Activated effector memory CD4-positive, alpha-beta T cell treated with Interleukin-2 at 50 U/mL for 16 hours (primary cell): ENCODE measurements at regions not wholly inside any gene's neighbourhood (a gene's known extent, or its start where the extent isn't known, plus 50 kb on each side); places are given as distances from the start of the nearest gene placed in this dataset.
"Not testable (repeated sequence)": the region's sequence is repeated elsewhere in the genome, so short reads cannot be mapped to it uniquely, and the experiment has no call there.

Source experiments
- DNase-seq: peaks from one replicate; pipeline ENCODE4 v3.0.0-alpha.2; 2020

DNA sequence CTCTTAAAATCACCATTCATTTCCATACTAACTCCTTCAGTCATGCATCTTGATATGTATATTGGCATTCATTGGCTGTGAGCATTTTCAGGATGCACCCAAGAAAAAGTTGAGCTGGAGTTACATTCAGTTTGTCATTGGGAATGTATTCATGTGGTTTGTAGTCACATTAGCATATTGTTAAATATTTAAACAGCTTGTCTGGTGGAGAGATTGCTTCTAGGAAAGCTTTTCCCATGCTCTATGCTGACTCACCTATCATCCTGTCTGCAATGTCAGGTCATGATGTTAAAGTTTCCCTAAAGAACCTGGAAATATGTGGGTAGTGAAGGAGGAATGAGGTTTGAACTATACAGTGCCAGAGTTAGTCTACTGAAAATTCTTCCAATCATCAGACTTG, 583.6 kb downstream of the GALC start:
- DNase-seq = no peak

DNA sequence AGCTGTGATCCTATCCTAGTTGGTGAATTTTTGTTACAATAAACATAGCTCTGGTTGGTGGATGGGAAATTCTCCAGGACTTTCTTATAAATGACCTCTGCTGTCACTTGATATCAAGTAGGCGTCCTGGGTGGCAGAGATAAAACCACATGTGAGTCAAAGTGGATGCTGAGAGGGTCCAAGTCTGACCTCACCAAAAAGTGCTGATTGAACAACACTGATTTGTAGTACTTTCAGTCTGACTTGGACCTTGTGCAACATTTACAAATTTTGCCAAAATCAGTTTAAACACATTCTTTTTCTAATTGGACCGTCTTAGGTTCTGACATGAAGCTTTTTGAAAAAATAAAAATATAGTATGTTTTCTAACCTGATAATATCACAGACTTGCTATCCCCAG, 585.6 kb downstream of the GALC start:
- no peak for DNase-seq

DNA sequence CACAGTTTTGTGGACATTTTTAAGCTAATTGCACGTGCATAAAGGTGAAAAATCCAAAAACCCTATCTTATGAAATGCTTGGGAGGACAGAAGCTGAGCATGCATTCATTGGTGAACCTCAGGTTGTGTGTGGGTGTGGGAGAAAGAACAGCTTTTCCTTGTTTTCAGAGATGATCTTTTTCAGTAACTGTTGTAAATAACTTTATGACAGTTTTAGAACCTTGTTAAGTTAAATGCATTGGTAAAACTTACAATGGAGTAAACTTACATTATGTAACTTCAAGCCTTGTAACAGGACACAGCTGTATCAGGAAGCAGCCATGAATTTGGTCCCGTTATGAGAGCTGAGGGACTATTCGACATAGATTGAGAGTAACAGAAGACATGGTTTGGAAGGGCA, 587.4 kb downstream of the GALC start:
- no peak for DNase-seq

DNA sequence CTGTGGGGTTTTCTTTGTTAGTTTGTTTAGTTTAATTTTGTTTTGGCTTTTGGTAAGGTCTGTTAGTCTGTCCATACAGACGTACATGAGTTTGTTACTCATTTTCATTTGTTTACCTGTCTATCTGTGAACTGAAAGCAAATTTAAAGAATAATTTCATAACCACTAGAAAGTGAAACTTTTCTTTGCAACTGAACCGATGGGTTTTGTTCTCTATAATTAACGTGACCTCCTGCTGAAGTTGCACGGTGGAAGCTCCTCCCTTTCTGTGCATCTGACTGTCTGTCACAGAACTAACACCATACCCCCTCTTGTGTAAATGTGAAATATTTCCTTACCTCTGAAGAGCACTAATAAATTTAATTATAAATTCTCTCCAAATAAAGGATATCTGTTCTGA, 595.5 kb downstream of the GALC start:
- DNase-seq = no peak

DNA sequence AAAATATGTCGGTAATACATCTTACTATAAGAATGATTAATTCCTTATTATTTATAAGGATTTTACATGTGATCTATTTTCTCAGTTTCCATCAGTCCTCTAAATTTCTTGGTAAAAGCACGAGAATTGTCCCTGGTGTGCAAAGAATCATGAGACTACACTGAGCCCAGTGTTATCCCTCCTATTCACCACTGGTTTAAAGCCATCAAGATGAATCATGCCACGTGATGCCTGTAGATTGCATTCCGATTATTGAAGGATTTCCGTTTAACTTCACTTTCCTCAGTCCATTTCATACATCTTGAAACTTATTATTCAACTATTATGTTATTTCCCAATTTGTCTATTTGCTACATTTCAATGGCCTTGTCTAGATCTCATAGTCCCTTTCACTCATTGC, 601.9 kb downstream of the GALC start:
- no peak for DNase-seq

DNA sequence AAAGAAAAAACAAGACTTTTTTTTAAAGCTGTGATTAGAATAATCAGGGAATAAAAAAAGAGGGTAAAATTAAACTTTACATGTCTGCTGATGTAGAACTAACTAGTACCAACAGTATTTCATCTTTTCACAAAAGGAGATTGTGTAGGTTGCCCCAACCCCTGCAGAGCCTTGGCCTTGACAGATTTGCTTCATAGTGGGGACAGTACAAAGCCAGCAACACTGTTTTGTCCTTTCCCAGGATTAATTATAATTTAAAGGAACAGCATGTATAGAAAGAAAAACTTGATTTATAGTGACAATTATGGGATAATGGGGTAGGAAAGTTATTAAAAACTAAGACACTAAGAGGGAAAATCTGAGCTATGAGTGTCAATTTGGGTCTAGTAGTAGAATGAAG, 604.0 kb downstream of the GALC start:
- DNase-seq = no peak

DNA sequence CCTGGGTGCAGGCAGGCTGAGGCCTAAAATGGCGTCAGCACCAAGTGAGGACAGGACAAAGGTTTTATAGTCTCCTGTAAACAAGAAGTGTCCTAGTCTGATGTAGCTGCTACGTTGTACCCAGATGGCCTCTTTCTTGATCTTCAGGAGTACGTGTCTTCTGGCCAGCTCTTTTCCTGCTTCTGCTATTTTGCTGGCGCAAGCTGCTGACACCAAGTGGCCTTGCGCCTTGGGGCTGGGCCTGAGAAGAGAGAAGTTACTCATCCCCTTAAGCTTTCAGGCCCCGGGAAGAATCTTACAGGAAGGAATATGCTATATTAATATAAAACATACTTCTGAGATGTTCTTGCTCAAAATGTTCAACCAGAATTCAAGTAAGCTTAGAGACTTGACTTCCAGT, 605.2 kb downstream of the GALC start:
- no peak for DNase-seq

DNA sequence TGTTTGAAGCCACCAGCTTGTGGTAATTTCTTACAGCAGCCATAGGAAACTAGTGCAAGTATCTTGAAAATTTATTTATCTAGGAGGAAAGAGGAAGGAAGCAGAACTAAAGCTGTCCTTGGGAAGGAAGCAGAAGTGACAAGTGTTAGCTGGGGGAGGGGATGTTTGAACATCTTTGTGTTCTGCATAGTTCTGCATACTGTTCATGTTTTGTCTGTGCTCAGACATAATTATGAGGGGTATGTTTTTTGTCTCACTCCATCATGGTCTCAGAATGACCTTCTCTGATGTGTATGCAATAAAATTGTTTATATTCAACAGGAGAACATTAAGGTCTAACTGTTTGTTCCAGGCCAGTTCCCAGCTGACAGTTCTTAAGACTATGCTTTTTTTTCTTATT, 606.5 kb downstream of the GALC start:
- no peak for DNase-seq

DNA sequence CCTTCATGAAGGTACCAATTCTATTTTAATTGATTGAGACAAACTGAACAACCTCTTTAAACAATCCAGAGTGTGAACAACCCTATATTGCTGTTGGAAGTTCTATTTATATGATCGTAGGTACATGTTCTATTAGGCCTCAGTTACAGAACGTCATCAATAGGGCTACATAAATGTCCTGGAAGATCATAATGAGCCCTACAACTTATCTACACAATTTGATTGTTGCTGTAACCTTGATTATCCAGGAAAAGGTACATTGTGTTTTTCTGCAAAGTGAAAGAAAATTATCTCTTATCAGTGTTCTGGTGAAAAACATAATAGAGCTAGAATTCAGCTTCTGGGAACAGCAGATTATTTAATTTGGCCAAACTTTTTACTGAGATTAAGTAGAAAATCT, 612.9 kb downstream of the GALC start:
- DNase-seq = no peak

DNA sequence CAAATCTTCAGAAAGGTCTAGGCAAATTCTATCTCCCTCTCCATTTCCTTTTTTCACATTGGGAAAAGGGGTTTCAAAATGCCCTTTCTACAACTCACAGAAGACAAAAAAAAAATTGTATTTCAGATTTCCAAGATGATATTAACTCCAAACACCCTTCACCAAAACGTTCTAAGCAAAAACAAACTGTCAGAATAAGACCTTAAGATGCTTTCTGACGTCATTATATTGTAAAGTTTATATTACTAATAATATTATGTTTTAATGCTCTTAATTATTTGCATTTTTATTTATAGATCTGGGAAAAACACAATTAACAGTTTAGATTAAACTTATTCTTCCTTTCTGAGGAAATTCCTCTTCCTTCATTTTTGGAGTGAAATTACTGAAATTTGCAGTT, 624.2 kb downstream of the GALC start:
- DNase-seq = no peak

DNA sequence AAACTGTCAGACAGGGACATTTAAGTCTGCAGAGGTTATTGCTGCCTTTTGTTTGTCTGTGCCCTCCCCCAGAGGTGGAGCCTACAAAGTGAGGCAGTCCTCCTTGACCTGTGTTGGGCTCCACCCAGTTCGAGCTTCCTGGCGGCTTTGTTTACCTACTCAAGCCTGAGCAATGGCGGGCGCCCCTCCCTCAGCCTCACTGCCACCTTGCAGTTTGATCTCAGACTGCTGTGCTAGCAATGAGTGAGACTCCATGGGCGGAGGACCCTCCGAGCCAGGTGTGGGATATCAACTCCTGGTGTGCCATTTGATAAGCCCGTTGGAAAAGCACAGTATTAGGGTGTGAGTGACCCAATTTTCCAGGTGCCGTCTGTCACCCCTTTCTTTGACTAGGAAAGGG, 632.7 kb downstream of the GALC start:
- not testable (repeated sequence) for DNase-seq

DNA sequence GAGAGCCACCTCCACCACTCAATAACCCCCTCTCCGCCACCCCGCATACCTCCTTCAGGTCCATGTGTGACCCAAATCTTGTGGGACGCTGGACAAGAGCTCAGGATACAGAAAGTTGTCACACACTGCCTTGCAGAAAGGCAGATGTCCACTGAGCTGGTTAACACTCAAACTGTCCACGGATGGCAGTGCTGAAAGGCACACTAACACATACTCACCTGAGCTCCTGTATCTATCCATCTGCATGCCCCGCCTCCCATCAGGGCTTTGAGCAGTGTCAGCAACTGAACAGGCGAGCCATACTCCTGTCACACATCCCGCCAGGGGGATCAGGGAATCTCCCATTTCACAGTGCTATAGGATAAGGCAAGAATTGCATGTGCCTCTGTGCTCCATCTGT, 642.0 kb downstream of the GALC start:
- DNase-seq = no peak

DNA sequence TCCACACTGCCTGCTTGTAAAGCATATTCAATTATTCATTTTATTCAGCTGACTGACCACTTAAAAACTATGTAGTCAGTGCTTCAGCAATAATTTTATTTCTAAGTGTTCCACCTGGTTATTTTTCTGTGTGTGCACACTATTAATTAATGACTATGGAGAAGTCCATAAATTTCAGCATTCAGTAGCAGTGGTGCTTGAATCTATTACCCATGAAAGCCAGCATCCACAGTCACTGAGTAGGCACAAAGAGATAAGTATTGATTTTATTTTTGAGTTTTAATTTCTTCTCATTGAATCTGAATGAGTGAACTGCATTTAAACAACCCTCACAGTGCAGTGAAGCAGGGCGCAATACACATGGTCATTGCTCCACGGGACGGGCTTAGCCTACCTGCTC, 643.1 kb downstream of the GALC start:
- no peak for DNase-seq

DNA sequence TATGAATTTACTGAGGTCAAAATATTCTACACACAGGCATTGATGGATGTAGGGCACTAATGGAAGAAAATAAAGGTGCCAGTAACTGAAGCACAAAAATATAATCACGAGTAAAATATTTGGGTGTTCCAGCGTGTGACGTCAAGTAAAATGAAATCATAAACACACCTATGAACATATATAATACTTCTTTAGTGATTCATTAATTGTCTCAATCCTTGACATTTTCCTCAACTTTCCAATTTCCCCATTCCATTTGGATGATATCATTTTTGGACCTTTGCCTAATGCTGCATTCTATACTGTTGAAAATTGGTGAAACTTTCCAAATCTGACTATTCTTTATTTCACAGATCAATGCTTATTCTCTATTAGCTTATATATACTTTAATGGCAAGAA, 649.3 kb downstream of the GALC start:
- no peak for DNase-seq

DNA sequence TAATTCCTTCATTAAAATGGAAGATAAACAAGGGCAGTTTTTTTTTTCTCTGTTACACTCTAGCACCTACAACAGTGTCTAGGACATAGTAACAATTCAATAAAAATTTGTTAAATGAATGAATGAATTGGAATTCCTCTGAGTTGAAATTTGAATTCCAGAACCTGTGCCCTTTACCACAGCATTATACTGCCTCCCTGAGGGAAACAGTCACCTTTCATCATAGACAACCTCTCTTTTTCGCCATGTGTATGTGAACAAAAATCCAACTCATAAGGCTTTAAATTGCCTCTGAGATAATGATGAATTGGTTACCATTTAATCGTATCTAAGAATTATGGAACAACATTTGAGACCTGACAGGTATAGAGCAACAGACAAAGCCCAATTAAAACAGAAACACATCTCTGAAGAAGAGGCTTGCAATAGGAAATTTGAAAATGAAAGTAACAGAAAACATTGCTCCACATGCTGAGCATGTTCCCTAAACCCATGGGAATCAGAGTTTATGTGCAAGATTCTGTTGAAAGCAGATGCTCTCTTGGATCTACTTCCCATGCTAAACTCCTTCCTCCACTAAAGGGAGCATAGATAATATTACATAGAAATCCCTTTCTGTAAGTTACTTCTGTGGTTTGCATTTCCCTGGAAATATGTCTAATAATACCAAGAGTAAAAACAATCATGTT, 657.8 kb downstream of the GALC start:
- no peak for DNase-seq

DNA sequence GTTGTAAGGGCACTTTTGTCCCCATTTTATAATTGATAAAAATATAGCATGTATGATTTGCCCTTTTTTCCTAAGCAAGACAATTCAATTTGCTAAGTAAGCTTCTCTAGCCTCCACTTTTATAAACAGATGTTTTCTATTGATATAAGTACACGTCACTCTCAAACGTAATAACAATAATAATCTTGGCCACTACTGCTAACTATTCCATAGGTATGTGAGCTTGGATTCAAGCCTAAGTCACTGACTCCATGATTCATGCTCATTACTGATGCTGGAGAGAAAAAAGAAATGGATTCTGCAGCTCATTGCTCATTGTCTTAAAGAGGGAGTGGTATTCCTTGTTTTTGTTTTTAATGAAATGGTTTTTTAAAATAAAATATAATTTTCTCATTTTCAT, 661.0 kb downstream of the GALC start:
- no peak for DNase-seq

DNA sequence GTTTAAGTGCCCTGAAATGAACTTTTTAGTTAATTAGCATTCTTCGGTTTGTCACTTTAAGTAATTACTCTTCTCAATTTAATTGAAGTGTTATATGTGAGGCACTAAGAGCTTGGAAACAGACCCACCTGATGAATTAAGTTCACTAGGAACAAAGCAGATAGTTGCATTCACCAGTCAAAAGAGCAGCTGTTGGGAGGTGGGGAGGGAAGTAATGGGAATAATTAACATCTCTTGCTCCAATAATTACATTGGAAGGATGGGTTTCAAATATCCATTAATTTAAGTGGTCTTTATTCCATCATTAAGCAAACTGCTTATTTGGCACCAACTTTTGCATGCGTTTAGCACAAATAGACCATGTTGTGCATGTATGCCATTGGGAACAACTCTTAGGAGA, 667.2 kb downstream of the GALC start:
- no peak for DNase-seq

DNA sequence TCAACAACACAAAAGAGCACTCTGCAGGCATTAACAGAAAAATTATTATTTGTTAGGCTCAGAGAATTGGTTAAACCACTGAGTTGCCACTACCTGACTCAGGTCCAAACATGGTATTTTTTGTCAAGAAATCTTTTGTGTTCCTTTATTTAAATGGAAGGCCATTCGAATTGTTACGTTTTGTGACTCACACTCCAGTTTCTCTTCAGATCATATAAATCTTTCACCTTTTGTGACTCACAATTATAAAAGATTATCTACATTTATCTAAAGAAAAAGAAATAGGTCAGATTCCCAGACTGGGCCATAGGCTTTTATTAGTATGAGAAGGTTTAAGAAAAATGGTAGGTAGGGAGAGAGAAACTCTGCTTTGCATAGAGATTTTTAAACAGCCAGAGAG, 669.8 kb downstream of the GALC start:
- DNase-seq = no peak

DNA sequence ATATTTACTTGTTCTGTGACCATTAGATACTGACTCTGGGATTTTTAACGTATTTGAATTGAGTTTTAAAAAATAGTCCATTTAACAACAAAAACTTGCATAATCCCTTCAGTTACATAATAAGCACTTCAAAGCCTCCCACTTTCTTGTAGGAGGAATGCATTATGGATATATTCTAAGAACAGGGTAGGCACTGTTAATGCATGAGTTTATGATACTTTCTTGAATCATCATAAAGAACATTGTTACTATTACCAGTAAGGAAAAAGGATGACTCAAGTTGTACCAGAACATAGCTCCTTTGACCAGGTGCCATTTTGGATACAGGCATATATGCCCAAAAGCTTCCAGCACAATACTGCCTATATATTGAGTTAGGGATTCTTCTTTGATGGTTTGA, 671.4 kb downstream of the GALC start:
- no peak for DNase-seq

DNA sequence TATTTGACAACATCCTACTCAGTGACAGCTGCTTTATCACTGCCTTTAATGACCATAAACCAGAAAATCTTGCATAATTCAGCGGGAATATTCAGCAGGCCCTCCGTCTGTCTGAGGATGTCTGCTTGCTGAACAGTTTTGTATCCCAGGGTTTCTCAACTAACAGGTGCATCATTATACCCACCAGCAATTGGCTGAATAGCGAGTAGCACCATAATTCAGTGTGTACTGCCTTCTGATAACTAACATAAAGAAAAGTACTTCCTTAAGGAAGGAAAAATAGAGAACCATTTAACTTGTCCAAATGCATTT, 680.1 kb downstream of the GALC start:
- no peak for DNase-seq

DNA sequence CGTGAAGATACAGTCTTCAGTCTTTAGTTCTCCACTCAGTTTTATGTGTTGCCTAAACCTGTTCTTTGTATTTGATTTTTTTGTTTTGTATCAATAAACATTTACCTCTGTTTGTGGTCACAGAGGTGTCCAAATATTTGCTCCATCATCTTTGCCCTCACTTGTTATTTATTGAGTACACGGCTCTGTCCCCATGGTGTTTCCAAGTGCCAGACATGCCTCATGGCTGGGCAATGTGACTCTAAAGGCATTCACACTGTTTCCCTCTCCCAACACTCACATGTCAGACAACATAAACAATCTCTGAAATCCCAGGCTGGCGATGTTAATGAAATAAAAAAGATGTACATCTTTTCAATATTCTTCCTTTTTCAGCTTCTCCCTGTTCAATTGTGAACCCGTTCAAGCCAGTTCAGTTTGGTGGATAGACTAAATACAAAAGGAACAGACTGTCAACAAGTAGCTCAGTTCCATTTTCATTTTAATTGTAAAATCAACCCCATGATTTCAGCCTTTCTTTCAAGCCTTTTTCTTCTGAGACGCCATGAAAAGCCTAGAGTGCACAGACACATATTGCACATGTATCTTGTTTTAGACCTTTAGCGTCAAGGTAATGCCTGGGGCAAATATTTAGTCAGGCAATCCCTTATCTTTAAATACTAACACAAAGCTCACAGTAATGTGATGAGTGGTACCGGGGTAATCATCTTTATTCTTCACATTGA, 680.7 kb downstream of the GALC start:
- no peak for DNase-seq

DNA sequence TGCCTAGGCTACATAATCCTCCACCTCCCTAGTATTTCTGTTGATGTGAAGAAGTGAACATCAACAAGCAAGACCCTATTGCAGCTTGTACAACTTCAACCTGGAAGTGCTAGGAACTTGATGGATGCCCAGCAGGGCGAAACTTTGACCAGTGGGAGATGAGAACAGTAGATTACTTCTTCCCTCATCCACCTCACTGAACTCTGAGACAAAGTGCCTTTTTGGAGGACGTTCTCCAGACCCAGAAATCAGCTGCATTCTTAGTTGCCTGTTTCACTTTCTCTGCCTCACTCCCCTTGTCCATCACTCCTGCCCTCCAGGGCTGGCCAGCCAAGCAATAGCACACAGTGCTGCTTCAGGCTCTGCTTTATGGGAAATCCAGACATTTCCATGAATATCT, 683.4 kb downstream of the GALC start:
- DNase-seq = no peak

DNA sequence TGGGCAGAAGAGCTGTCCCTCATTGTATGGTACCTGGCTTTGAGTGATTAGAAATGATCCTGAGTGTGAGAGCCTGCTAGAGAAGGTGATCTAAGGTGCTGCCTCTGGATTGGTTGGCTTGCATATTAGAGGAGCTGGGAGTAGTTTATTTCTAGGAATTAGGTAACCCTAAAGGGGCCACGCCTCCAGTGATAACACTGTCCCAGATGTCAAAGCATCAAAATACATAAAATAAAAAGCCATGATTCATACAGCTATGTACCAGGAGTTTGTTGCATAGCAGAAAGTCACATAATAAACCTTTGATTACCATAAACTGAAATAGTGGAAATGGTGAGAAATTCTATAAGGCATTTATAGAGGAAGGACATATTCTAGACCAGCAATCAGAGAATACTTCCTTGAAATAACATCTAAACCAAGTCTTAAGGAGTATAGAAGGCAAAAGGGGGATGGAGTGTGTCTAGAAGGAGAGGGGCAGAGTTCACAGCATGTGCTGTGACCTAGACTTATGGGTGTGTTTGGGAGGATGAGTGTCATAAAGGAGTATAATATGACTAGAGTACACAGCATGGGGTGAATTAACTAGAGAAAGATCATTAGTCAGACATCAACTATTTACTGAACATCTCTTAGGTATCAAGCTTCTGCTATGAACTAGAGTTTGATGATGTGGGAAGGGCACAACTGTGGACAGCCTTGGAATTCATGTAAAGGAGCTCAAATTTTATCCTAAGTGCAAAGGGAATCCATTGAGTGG, 686.4 kb downstream of the GALC start:
- DNase-seq = no peak

DNA sequence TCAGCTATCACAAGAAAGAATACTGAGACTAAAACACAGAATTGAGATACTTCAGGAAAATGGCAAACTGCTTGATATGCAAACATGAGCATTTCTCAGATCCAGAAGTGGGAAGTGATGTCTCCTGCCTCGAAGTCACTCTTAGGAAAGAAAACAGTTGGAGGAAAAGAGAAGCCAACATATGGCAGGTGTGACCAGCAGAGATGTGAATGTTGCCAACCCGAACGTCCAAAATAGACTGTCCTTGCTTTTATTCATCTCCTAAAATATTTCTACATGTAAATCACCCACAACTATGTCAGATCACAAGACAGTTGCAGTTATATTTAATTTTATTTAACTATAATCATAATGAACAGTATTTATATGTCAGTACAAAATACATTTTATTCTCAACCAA, 687.6 kb downstream of the GALC start:
- DNase-seq = no peak

DNA sequence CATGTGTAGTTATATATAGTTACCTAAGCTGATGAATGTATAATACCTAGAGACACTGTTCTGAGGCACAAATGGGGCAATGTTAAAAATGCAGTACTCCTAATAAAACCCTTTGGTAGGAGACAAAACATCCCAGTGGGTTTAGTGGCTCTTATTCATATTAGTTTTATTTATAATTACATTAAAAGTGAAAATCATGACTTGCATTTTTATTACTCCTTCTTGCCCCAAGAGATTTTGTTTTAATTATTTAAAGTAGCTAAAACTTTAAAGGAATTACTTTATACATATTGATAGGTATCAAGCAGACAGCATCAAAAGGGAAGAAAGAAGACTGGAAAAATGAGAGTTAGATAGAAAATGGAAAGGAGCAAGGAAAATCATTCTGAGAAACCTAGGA, 688.6 kb downstream of the GALC start:
- DNase-seq = no peak
